ENCODE measurements at regions not wholly inside any gene's neighbourhood (a gene's known extent, or its start where the extent isn't known, plus 50 kb on each side); places are given as distances from the start of the nearest gene placed in this dataset.

- DNase-seq: no peak
These were observed 273.0 kb upstream of the COL8A1 start for GRCh38 chr3:99365396-99365795.

- no peak for DNase-seq
These were observed 281.3 kb upstream of the COL8A1 start for GRCh38 chr3:99357131-99357530.

GRCh38 chr3:99356696-99357095 lies 281.7 kb upstream of the COL8A1 start:
- no peak for DNase-seq

GRCh38 chr3:99355465-99355864 lies 282.9 kb upstream of the COL8A1 start:
- DNase-seq: no peak

- DNase-seq: no peak
These were observed 285.6 kb upstream of the COL8A1 start for GRCh38 chr3:99352811-99353210.

- no peak for DNase-seq
These were observed 287.3 kb upstream of the COL8A1 start for GRCh38 chr3:99351122-99351521.

- no peak for DNase-seq
These were observed 289.9 kb upstream of the COL8A1 start for GRCh38 chr3:99348451-99348850.

- no peak for DNase-seq
These were observed 294.2 kb upstream of the COL8A1 start for GRCh38 chr3:99344216-99344615.

GRCh38 chr3:99342383-99342782 lies 296.0 kb upstream of the COL8A1 start:
- DNase-seq: no peak

- DNase-seq: no peak
These were observed 299.2 kb upstream of the COL8A1 start for GRCh38 chr3:99339222-99339621.

- DNase-seq: no peak
These were observed 305.7 kb upstream of the COL8A1 start for GRCh38 chr3:99332718-99333117.

GRCh38 chr3:99332276-99332675 lies 306.1 kb upstream of the COL8A1 start:
- DNase-seq: no peak

- DNase-seq: no peak
These were observed 307.4 kb upstream of the COL8A1 start for GRCh38 chr3:99330924-99331532.

- DNase-seq: no peak
These were observed 308.1 kb upstream of the COL8A1 start for GRCh38 chr3:99330281-99330680.

GRCh38 chr3:99325402-99325801 lies 313.0 kb upstream of the COL8A1 start:
- DNase-seq: no peak

- no peak for DNase-seq
These were observed 313.7 kb upstream of the COL8A1 start for GRCh38 chr3:99324636-99325203.

GRCh38 chr3:99323940-99324339 lies 314.5 kb upstream of the COL8A1 start:
- DNase-seq: no peak

- no peak for DNase-seq
These were observed 315.8 kb upstream of the COL8A1 start for GRCh38 chr3:99322551-99322950.

- no peak for DNase-seq
These were observed 317.1 kb upstream of the COL8A1 start for GRCh38 chr3:99321261-99321660.

- DNase-seq: no peak
These were observed 318.4 kb upstream of the COL8A1 start for GRCh38 chr3:99319961-99320360.

- no peak for DNase-seq
These were observed 318.9 kb upstream of the COL8A1 start for GRCh38 chr3:99319450-99319849.

GRCh38 chr3:99317201-99317600 lies 321.2 kb upstream of the COL8A1 start:
- DNase-seq: no peak

- no peak for DNase-seq
These were observed 322.5 kb upstream of the COL8A1 start for GRCh38 chr3:99315896-99316295.

- no peak for DNase-seq
These were observed 324.9 kb upstream of the COL8A1 start for GRCh38 chr3:99313485-99313884.

GRCh38 chr3:99298661-99299060 lies 339.7 kb upstream of the COL8A1 start:
- no peak for DNase-seq

All from C1 segment of cervical spinal cord (tissue), 14 donors.